GM21529 (cell line): ENCODE measurements at regions not wholly inside any gene's neighbourhood (a gene's known extent, or its start where the extent isn't known, plus 50 kb on each side); places are given as distances from the start of the nearest gene placed in this dataset.
"Not testable (repeated sequence)": the region's sequence is repeated elsewhere in the genome, so short reads cannot be mapped to it uniquely, and the experiment has no call there.

Experiments
- ATAC-seq: cut with Tn5 transposase; IDR thresholded peaks from one replicate; pipeline ENCODE4 v1.9.1; 2021; ENCODE audit not compliant: unreplicated experiment

- ATAC-seq: peak; percentile 81
Observed at GRCh38 chr21:5128261-5128660, 5393.1 kb upstream of the TPTE start.

DNA sequence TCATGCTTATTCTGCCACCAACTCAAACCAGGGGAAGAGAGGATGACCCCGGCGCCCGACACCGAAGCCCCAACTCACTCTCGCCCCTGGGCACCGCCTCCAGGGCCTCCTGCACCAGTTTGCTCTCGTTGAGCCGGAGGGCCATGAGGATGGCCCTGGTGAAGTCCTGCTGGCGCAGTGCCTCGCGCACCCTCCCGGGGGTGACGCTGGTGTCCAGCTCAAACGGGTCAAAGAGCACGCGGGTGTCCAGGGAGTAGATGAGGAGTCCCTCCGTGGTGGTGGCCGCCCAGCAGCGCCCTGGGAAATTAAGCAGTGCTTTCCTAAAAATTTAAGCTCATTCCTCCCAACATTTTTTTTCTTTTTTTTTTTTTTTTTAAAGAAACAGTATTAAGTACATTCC, 5387.6 kb upstream of the TPTE start:
- ATAC-seq: not testable (repeated sequence)

DNA sequence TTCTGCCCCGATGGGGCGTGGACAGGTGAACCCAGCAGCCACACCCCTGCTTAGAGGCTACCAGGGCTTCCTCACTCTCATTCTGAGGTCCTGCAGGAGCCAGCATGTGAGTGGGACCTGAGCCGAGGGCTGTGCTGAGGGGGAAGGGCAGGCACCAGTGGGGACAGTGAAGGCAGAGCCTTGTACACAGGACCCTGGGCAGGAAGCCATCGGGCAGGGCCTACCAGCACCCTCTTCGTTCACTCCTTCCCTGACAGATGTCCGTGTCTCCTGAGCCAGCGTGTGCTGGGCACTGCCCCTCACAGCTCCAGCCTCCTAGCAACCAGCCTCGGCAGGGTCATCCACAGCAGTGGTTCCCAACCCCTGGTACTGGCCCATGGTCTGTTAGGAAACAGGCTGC, 5385.0 kb upstream of the TPTE start:
- ATAC-seq: not testable (repeated sequence)

- ATAC-seq: not testable (repeated sequence)
Observed at GRCh38 chr21:5137006-5137405, 5384.4 kb upstream of the TPTE start.

DNA sequence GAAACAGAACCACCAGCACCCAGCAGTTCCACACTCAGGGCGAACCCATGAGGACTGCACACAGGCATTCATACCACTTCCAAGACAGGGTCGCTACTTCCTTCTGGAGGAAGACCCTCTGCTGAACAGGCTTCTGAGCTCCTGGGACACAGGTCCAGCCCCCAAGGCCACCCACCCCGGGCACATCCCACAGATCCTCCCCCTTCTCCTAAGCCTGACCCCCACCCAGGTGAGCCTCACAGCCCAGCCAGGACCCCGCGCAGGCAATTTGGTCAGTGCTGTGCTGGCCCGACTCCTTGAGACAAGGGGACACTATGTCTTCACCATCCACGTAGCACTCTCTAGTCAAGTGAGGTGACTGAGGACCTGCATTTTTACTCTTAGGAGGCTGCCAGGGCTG, 5382.7 kb upstream of the TPTE start:
- not testable (repeated sequence) for ATAC-seq

GRCh38 chr21:5139528-5139927, 5381.9 kb upstream of the TPTE start:
- not testable (repeated sequence) for ATAC-seq

GRCh38 chr21:5143011-5143410, 5378.4 kb upstream of the TPTE start:
- not testable (repeated sequence) for ATAC-seq

- ATAC-seq: not testable (repeated sequence)
Observed at GRCh38 chr21:5144731-5145130, 5376.7 kb upstream of the TPTE start.

DNA sequence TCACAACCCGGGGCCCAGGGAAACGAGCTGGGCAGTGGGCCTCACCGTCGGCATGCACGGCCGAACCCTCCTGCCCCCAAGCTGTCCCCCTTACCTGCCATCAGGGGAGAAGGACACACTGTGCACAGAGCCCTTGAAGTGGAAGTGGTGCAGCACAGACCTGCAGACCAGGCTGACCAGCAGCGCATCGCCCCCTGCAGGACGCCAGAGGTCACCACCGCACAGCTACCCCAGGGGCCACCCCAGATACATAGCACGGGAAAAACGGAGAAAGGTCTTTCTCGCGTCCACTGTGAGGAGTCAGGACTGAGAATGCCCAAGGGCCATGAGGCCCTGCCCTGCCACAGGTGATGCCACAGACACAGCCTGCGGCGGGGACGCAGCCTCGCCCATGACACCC, 5373.7 kb upstream of the TPTE start:
- ATAC-seq: not testable (repeated sequence)

DNA sequence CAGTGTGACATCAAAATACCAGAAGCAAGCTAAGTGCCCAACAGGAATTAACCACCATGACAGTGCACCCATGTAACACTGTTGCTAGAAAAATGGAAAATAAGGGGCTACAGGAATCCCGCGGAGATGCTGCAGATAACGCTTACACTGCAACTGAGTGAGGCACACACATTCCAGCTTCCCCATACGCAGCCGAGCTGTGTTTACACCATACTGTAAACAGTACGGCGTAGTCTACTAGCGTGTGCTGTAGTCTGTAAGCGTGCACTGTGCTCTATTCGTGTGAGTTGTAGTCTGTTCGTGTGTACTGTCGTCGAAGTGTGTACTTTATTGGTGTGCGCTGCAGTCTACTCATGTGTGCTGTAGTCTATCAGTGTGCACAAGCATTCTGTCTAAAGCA, 5372.2 kb upstream of the TPTE start:
- not testable (repeated sequence) for ATAC-seq

GRCh38 chr21:5153842-5154640, 5367.3 kb upstream of the TPTE start:
- ATAC-seq: peak; percentile 25

DNA sequence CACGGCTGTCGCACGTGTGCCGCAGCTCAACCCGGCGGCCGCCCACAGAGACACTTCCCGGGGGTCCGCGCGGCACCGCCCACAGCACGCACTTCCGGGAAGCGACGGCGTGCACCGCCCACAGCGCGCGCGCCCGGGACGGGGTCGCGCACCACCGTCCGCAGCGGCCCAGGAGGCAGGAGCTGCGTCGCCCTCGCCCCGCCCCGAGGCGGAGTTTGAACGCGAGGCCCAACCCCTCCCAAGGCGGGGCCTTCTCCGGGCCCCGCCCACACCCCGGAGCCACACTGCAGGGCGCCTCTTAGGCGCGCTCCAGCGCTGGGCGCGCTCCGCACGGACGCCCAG, 5366.8 kb upstream of the TPTE start:
- ATAC-seq: peak; percentile 93

DNA sequence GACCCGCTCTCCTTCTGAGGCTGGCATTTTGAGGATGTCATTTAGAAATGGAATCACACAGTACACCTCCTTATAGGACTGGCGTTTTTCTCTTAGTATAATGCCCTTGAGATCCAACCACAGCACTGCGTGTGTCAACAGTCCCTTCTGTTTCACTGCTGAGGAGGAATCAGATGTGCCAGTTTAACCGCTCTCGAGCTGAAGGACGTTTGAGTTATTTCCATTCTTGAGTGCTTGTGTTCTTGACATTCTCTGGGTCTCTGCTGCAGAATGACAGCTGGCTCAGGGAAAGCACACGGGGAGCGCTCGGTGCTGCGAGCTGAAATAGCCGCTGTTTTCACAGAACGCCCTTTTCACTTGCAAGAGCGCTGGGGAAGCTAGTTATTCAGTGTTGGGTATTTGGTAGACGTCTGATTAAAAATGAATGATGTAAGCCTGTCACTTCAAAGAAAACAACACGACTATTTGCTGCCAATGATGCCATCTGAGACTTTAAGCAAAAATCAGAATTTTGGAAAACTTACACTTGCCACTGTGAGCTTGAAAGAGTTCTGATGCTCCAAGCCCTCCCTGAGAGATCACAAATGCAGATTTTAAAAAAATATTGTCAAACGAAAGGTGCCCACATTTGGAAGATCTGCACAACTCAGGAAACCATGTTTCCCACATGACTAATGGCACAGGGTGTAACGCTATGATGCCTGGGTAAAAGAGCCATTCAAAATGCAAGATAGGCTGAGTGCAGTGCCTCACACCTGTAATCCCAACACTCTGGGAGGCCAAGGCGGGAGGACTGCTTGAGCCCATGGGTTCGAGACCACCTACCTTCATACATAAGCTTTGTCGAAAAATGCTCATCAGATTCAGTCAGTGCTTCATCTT, 5358.4 kb upstream of the TPTE start:
- ATAC-seq: not testable (repeated sequence)

- ATAC-seq: not testable (repeated sequence)
Observed at GRCh38 chr21:5165829-5166228, 5355.6 kb upstream of the TPTE start.
